K562 (cell line): ENCODE measurements at regions not wholly inside any gene's neighbourhood (a gene's known extent, or its start where the extent isn't known, plus 50 kb on each side); places are given as distances from the start of the nearest gene placed in this dataset.

ENCODE experiments used
- ATAC-seq: fragments of 200-7000 bp; cut with Tn5 transposase; 3 replicates; pipeline ENCODE4 v1.9.1; 2020; ENCODE audit warnings: moderate library complexity
- BruUV-seq: library from RNA; stranded (reverse); fragments of 400-500 nt; replicated peaks from 2 replicates; lab custom pipeline; 2021; lab: Mats Ljungman, UMichigan
- CTCF ChIA-PET: fragments of 300-600 bp; formaldehyde crosslinking; extraction: SDS; loops from one replicate; lab custom pipeline; 2021; ENCODE audit warnings: low intra/inter-chr PET ratio; lab: Yijun Ruan, JAX
- POLR2A ChIA-PET: fragments of 300-600, 350-650 bp; sonication (Branson Sonifier 250); formaldehyde crosslinking; extraction: SDS; loops from one replicate; lab custom pipeline; 2021; ENCODE audit warnings: antibody characterized with exemption, inconsistent platforms; lab: Yijun Ruan, JAX
- DNase-seq, 4 experiments: peaks; one replicate each; pipeline versions ENCODE4 v3.0.0 to v3.0.0-alpha.2; 2011 to 2018; ENCODE audit warnings: low spot score in 3 of 4, mixed read lengths in 3 of 4; ENCODE audit errors: extremely low read depth in 1 of 4
- FAIRE-seq: peaks from 2 replicates; lab custom pipeline; 2011; peaks lifted over from hg19 to GRCh38; lab: Jason Lieb, UNC
- H2AFZ ChIP-seq: 2 replicates; pipeline ENCODE4 v1.6.0; 2011; ENCODE audit warnings: low read depth, low read length, control low read depth, inconsistent platforms
- H3K27ac ChIP-seq: fragments of 200-600 bp; 3 replicates; pipeline ENCODE4 v1.8.0; 2011; ENCODE audit warnings: low read depth, mild to moderate bottlenecking, control low read depth, inconsistent platforms, low read length, moderate library complexity, mixed read lengths; ENCODE audit errors: extremely low read depth
- H3K27me3 ChIP-seq, 2 experiments: fragments of 300-600 bp in 1 of 2; 2 replicates in 1 of 2; 3 replicates in 1 of 2; pipeline versions ENCODE4 v1.6.0 to v1.8.0; 2011; ENCODE audit warnings: inconsistent platforms in 2 of 2, low read length in 2 of 2, mild to moderate bottlenecking in 1 of 2, mixed read lengths in 1 of 2, moderate library complexity in 1 of 2; ENCODE audit not compliant: control insufficient read depth in 2 of 2, insufficient read depth in 2 of 2
- H3K36me3 ChIP-seq: fragments of 300-600 bp; 3 replicates; pipeline ENCODE4 v1.8.0; 2011; ENCODE audit warnings: mild to moderate bottlenecking, low read length, inconsistent platforms; ENCODE audit not compliant: control insufficient read depth, insufficient read depth
- H3K4me1 ChIP-seq, 2 experiments: fragments of 200-600 bp in 1 of 2; replicated peaks in 1 of 2; 2 replicates in 1 of 2; 3 replicates in 1 of 2; pipeline versions ENCODE4 v1.5.1 to v1.8.0; 2011; ENCODE audit warnings: inconsistent platforms in 2 of 2, low read length in 2 of 2, mild to moderate bottlenecking in 1 of 2, mixed read lengths in 1 of 2, moderate library complexity in 1 of 2; ENCODE audit not compliant: control insufficient read depth in 2 of 2, insufficient read depth in 2 of 2
- H3K4me2 ChIP-seq: 2 replicates; pipeline ENCODE4 v1.6.1; 2011; ENCODE audit warnings: low read length, control low read depth, inconsistent platforms, mixed read lengths; ENCODE audit not compliant: insufficient read depth
- H3K4me3 ChIP-seq: fragments of 200-600 bp; sonication (generic), shearing (Covaris generic); 2 replicates; pipeline ENCODE4 v1.5.1; 2016; ENCODE audit warnings: control low read depth, inconsistent platforms
- H3K79me2 ChIP-seq: fragments of 200-600 bp; 3 replicates; pipeline ENCODE4 v1.8.0; 2011; ENCODE audit warnings: low read length, inconsistent platforms; ENCODE audit not compliant: control insufficient read depth, insufficient read depth
- H3K9ac ChIP-seq, 2 experiments: 2 replicates each; pipeline versions ENCODE4 v1.6.0 to v1.6.1; 2011; ENCODE audit warnings: low read depth in 2 of 2, low read length in 2 of 2, control low read depth in 1 of 2, inconsistent platforms in 1 of 2, mild to moderate bottlenecking in 1 of 2, mixed read lengths in 1 of 2; ENCODE audit not compliant: insufficient read depth in 1 of 2
- H3K9me1 ChIP-seq: one replicate; pipeline ENCODE4 v1.6.0; 2011; ENCODE audit warnings: inconsistent platforms, mild to moderate bottlenecking, low read length, moderate library complexity; ENCODE audit not compliant: control insufficient read depth, insufficient read depth
- H3K9me3 ChIP-seq: replicated peaks from 2 replicates; pipeline ENCODE4 v1.5.1; 2011; ENCODE audit warnings: low read depth, low read length, inconsistent platforms; ENCODE audit not compliant: control insufficient read depth, insufficient read depth
- H4K20me1 ChIP-seq: replicated peaks from 2 replicates; pipeline ENCODE4 v1.6.1; 2011; ENCODE audit warnings: low read length, inconsistent platforms, mixed read lengths; ENCODE audit not compliant: control insufficient read depth, insufficient read depth
- ATF6 ChIP-seq: sonication (generic); formaldehyde crosslinking; IDR thresholded peaks from 2 replicates; pipeline ENCODE4 v1.4.0; 2020; ENCODE audit warnings: mild to moderate bottlenecking, missing genetic modification reagents
- DEAF1 ChIP-seq: fragments of 450-650 bp; formaldehyde crosslinking; IDR thresholded peaks from 2 replicates; pipeline ENCODE4 v1.4.0; 2020; ENCODE audit warnings: mild to moderate bottlenecking, moderate library complexity
- DNMT1 ChIP-seq: fragments of 450-650 bp; IDR thresholded peaks from 2 replicates; pipeline ENCODE4 v1.6.1; 2016; ENCODE audit warnings: antibody characterized with exemption, mild to moderate bottlenecking
- ERF ChIP-seq: fragments of 450-650 bp; formaldehyde crosslinking; IDR thresholded peaks from 2 replicates; pipeline ENCODE4 v1.4.0; 2020; ENCODE audit warnings: mild to moderate bottlenecking, mixed read lengths
- EWSR1 ChIP-seq: fragments of 450-650 bp; IDR thresholded peaks from 2 replicates; pipeline ENCODE4 v1.6.1; 2018; ENCODE audit warnings: borderline replicate concordance, mild to moderate bottlenecking, low read depth, moderate library complexity; ENCODE audit not compliant: partially characterized antibody
- HDGF ChIP-seq: fragments of 450-650 bp; IDR thresholded peaks from 2 replicates; pipeline ENCODE4 v1.6.1; 2016
- MTA1 ChIP-seq: fragments of 450-650 bp; IDR thresholded peaks from 2 replicates; pipeline ENCODE4 v1.6.1; 2017; ENCODE audit warnings: borderline replicate concordance
- RBM15 ChIP-seq: fragments of 200-400 bp; formaldehyde crosslinking; IDR thresholded peaks from 2 replicates; pipeline ENCODE4 v1.6.1; 2018; ENCODE audit warnings: mild to moderate bottlenecking, low read length, moderate library complexity; ENCODE audit not compliant: insufficient read depth
- SMARCA5 ChIP-seq: fragments of 450-650 bp; IDR thresholded peaks from 2 replicates; pipeline ENCODE4 v1.6.1; 2016
- TAF15 ChIP-seq: fragments of 200-400 bp; formaldehyde crosslinking; IDR thresholded peaks from 2 replicates; pipeline ENCODE4 v1.6.1; 2017; ENCODE audit warnings: mild to moderate bottlenecking, low read depth, low read length, moderate library complexity
- USF1 ChIP-seq: sonication (generic); formaldehyde crosslinking; IDR thresholded peaks from 2 replicates; pipeline ENCODE4 v1.9.0; 2022; ENCODE audit warnings: mild to moderate bottlenecking, missing genetic modification reagents
- ZNF655 ChIP-seq: fragments of 250-450 bp; sonication (Bioruptor Pico); IDR thresholded peaks from 2 replicates; pipeline ENCODE4 v1.5.0; 2021
- ZNF780A ChIP-seq: fragments of 250-450 bp; sonication (Bioruptor Pico); IDR thresholded peaks from 2 replicates; pipeline ENCODE4 v1.5.0; 2021; ENCODE audit warnings: mild to moderate bottlenecking
- WGBS: fragments of 100-300 bp; shearing (Covaris generic); methylation state at CpG from one replicate; pipeline ENCODE4 v1.1.6; 2016; ENCODE audit warnings: low coverage, mixed read lengths; ENCODE audit not compliant: insufficient coverage; ENCODE audit errors: missing lambda C conversion rate; 5-methylcytosine and 5-hydroxymethylcytosine counted together
- in situ Hi-C: fragments of 300-500 bp; cut with MboI; formaldehyde crosslinking; loops from 4 replicates; pipeline ENCODE4 v1.15.0; 2018; ENCODE audit warnings: inconsistent platforms, mixed read lengths
- intact Hi-C: fragments of 100-400 bp; cut with micrococcal nuclease; formaldehyde crosslinking; loops from 2 replicates; pipeline ENCODE4 v1.14.2; 2022

GRCh38 chr2:41870265-41870585 is 177.6 kb upstream of the PKDCC start (continued):
- no peak for TF ChIP-seq EWSR1

GRCh38 chr2:41871080-41871479 is 176.7 kb upstream of the PKDCC start:
- Histone ChIP-seq H4K20me1 (0 out of 2 replicates have a peak, but pooled peaks cover 12% of the 10 kb centered on the region), H3K9ac (no peak overlapping the region; a peak in 1 of 4 replicates), H3K4me1 (no peaks in the 10 kb centered on the region), H3K36me3 (no peaks in the 10 kb centered on the region), H3K27ac (no peak overlapping the region), H3K79me2 (no peaks in the 10 kb centered on the region), H3K4me2 (no peak overlapping the region), H2AFZ (no peak overlapping the region), H3K9me3 (no peaks in the 10 kb centered on the region), H3K4me3 (no peak overlapping the region), H3K9me1 (no peaks in the 10 kb centered on the region), H3K27me3 (peaks cover 0 to 22% of the 10 kb centered on the region in 2 experiments; a peak in 2 of 5 replicates)
- in situ Hi-C loops: loop anchor here (5.0 to 25.0 kb wide), 2 partner anchors 216 to 341 kb away; no protein-coding TSS in a partner anchor
- ChIA-PET CTCF (interaction anchor here (0.6 to 3.3 kb wide), 2 partner anchors 189 to 216 kb away, joined by 3 to 33 read pairs; no protein-coding TSS in a partner anchor), POLR2A (interaction anchor here (1.4 kb wide), 1 partner anchor 212 kb away, joined by 3 read pairs; no protein-coding TSS in a partner anchor)
- no peak for FAIRE-seq
- DNase-seq: no peak
- ATAC-seq: no peak
- BruUV-seq: no TSS peak
- WGBS: 1% methylated on average over 9 of the region's 9 CpGs
- intact Hi-C loops: loop anchor here (10.0 kb wide), 1 partner anchor 324 kb away; no protein-coding TSS in a partner anchor
- TF ChIP-seq HDGF (no peak), RBM15 (no peak), ZNF780A (CRISPR knock-in tag) (no peak), ATF6 (no peak), ZNF655 (CRISPR knock-in tag) (no peak), ERF (no peak), MTA1 (no peak), DEAF1 (CRISPR knock-in tag) (no peak), SMARCA5 (no peak), TAF15 (no peak), USF1 (no peak), DNMT1 (no peak)
